Neural cell (in vitro differentiated cells): ENCODE measurements at regions not wholly inside any gene's neighbourhood (a gene's known extent, or its start where the extent isn't known, plus 50 kb on each side); places are given as distances from the start of the nearest gene placed in this dataset.
"Not testable (repeated sequence)": the region's sequence is repeated elsewhere in the genome, so short reads cannot be mapped to it uniquely, and the experiment has no call there.

Experiments used
- H2AFZ ChIP-seq: fragments of 200-600, 300-800 bp; sonication (generic), shearing (Covaris generic); 2 replicates; pipeline ENCODE4 v1.6.0; 2014; ENCODE audit warnings: low read depth, mild to moderate bottlenecking, antibody characterized with exemption, low read length, moderate library complexity
- H3F3A ChIP-seq: fragments of 200-600 bp; shearing (Covaris generic); 2 replicates; pipeline ENCODE4 v1.6.1; 2016; ENCODE audit warnings: mild to moderate bottlenecking, moderate library complexity, mixed read lengths, antibody characterized with exemption, low read length; ENCODE audit not compliant: insufficient read depth, poor library complexity, severe bottlenecking
- H3K27ac ChIP-seq: fragments of 200-600, 300-800 bp; sonication (generic), shearing (Covaris generic); 2 replicates; pipeline ENCODE4 v1.5.1; 2014; ENCODE audit warnings: mild to moderate bottlenecking, low read length, moderate library complexity
- H3K27me3 ChIP-seq: fragments of 300-800, 200-600 bp; sonication (generic), shearing (Covaris generic); 2 replicates; pipeline ENCODE4 v1.6.0; 2014; ENCODE audit warnings: mild to moderate bottlenecking, low read depth, low read length, moderate library complexity; ENCODE audit not compliant: insufficient read depth
- H3K36me3 ChIP-seq: fragments of 300-800, 200-600 bp; sonication (generic), shearing (Covaris generic); 2 replicates; pipeline ENCODE4 v1.5.1; 2014; ENCODE audit warnings: mild to moderate bottlenecking, antibody characterized with exemption, low read length, moderate library complexity; ENCODE audit not compliant: insufficient read depth
- H3K4me2 ChIP-seq: fragments of 300-800, 200-600 bp; sonication (generic), shearing (Covaris generic); 2 replicates; pipeline ENCODE4 v1.6.0; 2014; ENCODE audit warnings: mild to moderate bottlenecking, low read length
- H3K4me3 ChIP-seq: fragments of 300-800, 200-600 bp; sonication (generic), shearing (Covaris generic); 2 replicates; pipeline ENCODE4 v1.5.1; 2014; ENCODE audit warnings: mild to moderate bottlenecking, low read length, moderate library complexity
- H3K79me2 ChIP-seq: fragments of 200-600 bp; shearing (Covaris generic); replicated peaks from 2 replicates; pipeline ENCODE4 v1.6.0; 2014; ENCODE audit warnings: mild to moderate bottlenecking, low read length, moderate library complexity; ENCODE audit not compliant: insufficient read depth
- H3K9ac ChIP-seq: fragments of 300-800, 200-600 bp; sonication (generic), shearing (Covaris generic); 2 replicates; pipeline ENCODE4 v1.6.1; 2016; ENCODE audit warnings: mild to moderate bottlenecking, low read length, mixed read lengths
- H3K9me2 ChIP-seq: fragments of 200-600 bp; shearing (Covaris generic); 2 replicates; pipeline ENCODE4 v1.6.1; 2016; ENCODE audit warnings: mild to moderate bottlenecking, low read length, mixed read lengths; ENCODE audit not compliant: insufficient read depth
- H3K9me3 ChIP-seq: fragments of 200-600, 300-800 bp; sonication (generic), shearing (Covaris generic); 2 replicates; pipeline ENCODE4 v1.6.1; 2016; ENCODE audit warnings: mild to moderate bottlenecking, mixed run types, low read length, moderate library complexity, mixed read lengths
- H4K20me1 ChIP-seq: fragments of 200-600 bp; shearing (Covaris generic); 2 replicates; pipeline ENCODE4 v1.6.1; 2016; ENCODE audit warnings: mild to moderate bottlenecking, mixed run types; ENCODE audit not compliant: insufficient read depth
- EP300 ChIP-seq: fragments of 450-650 bp; conservative IDR thresholded peaks from 2 replicates; pipeline ENCODE4 v1.6.1; 2014; ENCODE audit warnings: antibody characterized with exemption, mild to moderate bottlenecking, moderate library complexity; ENCODE audit not compliant: poor library complexity, severe bottlenecking
- EZH2 ChIP-seq: fragments of 200-600, 300-800 bp; shearing (Covaris generic), sonication (generic); IDR thresholded peaks from 2 replicates; pipeline ENCODE4 v1.6.1; 2014; ENCODE audit warnings: antibody characterized with exemption, low read length, borderline replicate concordance, mild to moderate bottlenecking; ENCODE audit not compliant: insufficient read depth, poor library complexity, severe bottlenecking
- MXI1 ChIP-seq: fragments of 450-650 bp; conservative IDR thresholded peaks from 2 replicates; pipeline ENCODE4 v1.6.1; 2014; ENCODE audit warnings: antibody characterized with exemption, mild to moderate bottlenecking; ENCODE audit not compliant: poor library complexity, severe bottlenecking
- POLR2AphosphoS5 ChIP-seq: IDR thresholded peaks from 2 replicates; pipeline ENCODE4 v1.6.1; 2012
- RAD21 ChIP-seq: fragments of 450-650 bp; conservative IDR thresholded peaks from 2 replicates; pipeline ENCODE4 v1.6.1; 2014; ENCODE audit warnings: antibody characterized with exemption, mild to moderate bottlenecking, moderate library complexity
- REST ChIP-seq: IDR thresholded peaks from 2 replicates; pipeline ENCODE4 v1.6.1; 2012; ENCODE audit warnings: borderline replicate concordance
- SMC3 ChIP-seq: fragments of 450-650 bp; conservative IDR thresholded peaks from 2 replicates; pipeline ENCODE4 v1.6.1; 2014; ENCODE audit warnings: antibody characterized with exemption, mild to moderate bottlenecking, moderate library complexity; ENCODE audit not compliant: poor library complexity
- TAF1 ChIP-seq: IDR thresholded peaks from 2 replicates; pipeline ENCODE4 v1.6.1; 2012; ENCODE audit warnings: low read depth
- TF ChIP-seq, protein P1 (sequence below): fragments of 450-650 bp; IDR thresholded peaks from 2 replicates; pipeline ENCODE4 v1.5.1; 2014; ENCODE audit warnings: antibody characterized with exemption, mild to moderate bottlenecking, moderate library complexity; ENCODE audit not compliant: poor library complexity, severe bottlenecking

- no peaks in the 10 kb centered on the region for H3F3A ChIP-seq
- H2AFZ ChIP-seq = no peak overlapping the region
- H3K9me3 ChIP-seq = no peaks in the 10 kb centered on the region
- H3K79me2 ChIP-seq = no peaks in the 10 kb centered on the region
- H3K4me3 ChIP-seq = no peak overlapping the region
- no peaks in the 10 kb centered on the region for H3K9me2 ChIP-seq
- no peak overlapping the region for H3K4me2 ChIP-seq
- no peaks in the 10 kb centered on the region for H3K27me3 ChIP-seq
- no peak overlapping the region for H3K9ac ChIP-seq
- no peak for TF ChIP-seq REST
- TF ChIP-seq, protein P1, sequence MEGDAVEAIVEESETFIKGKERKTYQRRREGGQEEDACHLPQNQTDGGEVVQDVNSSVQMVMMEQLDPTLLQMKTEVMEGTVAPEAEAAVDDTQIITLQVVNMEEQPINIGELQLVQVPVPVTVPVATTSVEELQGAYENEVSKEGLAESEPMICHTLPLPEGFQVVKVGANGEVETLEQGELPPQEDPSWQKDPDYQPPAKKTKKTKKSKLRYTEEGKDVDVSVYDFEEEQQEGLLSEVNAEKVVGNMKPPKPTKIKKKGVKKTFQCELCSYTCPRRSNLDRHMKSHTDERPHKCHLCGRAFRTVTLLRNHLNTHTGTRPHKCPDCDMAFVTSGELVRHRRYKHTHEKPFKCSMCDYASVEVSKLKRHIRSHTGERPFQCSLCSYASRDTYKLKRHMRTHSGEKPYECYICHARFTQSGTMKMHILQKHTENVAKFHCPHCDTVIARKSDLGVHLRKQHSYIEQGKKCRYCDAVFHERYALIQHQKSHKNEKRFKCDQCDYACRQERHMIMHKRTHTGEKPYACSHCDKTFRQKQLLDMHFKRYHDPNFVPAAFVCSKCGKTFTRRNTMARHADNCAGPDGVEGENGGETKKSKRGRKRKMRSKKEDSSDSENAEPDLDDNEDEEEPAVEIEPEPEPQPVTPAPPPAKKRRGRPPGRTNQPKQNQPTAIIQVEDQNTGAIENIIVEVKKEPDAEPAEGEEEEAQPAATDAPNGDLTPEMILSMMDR = no peak
- TF ChIP-seq EP300 = no peak
- TF ChIP-seq TAF1 = no peak
- no peaks in the 10 kb centered on the region for H4K20me1 ChIP-seq
- no peak overlapping the region for H3K27ac ChIP-seq
- no peaks in the 10 kb centered on the region for H3K36me3 ChIP-seq
Observed at GRCh38 chr4:72767618-72768302, 198.7 kb upstream of the ADAMTS3 start.

GRCh38 chr4:72765788-72766187 is 196.8 kb upstream of the ADAMTS3 start:
- not testable (repeated sequence) for H3K9ac ChIP-seq, H3K4me3 ChIP-seq, H3F3A ChIP-seq, H3K9me2 ChIP-seq, H3K9me3 ChIP-seq, H4K20me1 ChIP-seq, H3K27ac ChIP-seq, H2AFZ ChIP-seq, H3K79me2 ChIP-seq, H3K4me2 ChIP-seq, H3K36me3 ChIP-seq, H3K27me3 ChIP-seq

DNA sequence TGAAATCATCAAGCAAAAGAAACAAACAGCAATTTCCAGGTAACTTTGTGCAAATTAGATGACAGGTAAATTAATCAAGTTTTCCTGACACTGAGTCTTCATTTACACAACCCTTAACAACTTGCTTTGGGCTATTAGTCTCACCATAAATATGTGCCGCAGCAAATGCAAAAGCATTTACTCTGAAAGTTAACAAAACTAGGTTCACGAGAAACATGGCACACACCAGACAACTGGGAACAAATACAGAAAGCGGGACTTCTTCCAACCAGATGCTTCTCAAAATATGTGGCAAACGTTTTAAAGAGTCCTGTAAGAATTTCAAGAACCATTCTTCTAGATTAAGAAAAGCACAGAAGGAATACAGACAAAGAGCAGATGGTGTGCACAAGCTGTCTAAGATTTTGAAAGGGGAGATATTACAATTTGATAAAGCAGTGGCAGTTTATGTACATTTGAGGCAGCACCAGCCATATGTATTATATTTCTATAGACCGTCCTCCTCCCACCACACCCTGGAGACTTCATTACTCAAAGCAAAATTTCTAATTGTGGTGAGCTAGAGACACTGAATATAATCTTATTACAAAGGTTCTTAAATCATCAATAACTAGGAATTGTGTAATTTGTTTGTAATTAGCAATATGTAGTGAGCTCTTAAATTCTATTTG is 192.5 kb upstream of the ADAMTS3 start:
- Histone ChIP-seq H3K4me2 (no peak overlapping the region), H2AFZ (no peak overlapping the region), H3K9ac (no peak overlapping the region), H3K27ac (no peak overlapping the region), H3K4me3 (no peak overlapping the region), H4K20me1 (no peaks in the 10 kb centered on the region), H3F3A (no peaks in the 10 kb centered on the region), H3K27me3 (no peaks in the 10 kb centered on the region), H3K9me3 (no peaks in the 10 kb centered on the region), H3K9me2 (no peaks in the 10 kb centered on the region), H3K79me2 (no peaks in the 10 kb centered on the region), H3K36me3 (no peaks in the 10 kb centered on the region)
- TF ChIP-seq RAD21 (no peak), MXI1 (no peak), TAF1 (no peak), POLR2AphosphoS5 (no peak), REST (no peak), SMC3 (no peak), EP300 (no peak), EZH2 (no peak)
- TF ChIP-seq, protein P1 = no peak
